Neural progenitor cell (in vitro differentiated cells): ENCODE measurements at regions not wholly inside any gene's neighbourhood (a gene's known extent, or its start where the extent isn't known, plus 50 kb on each side); places are given as distances from the start of the nearest gene placed in this dataset.

Experiments
- CTCF ChIP-seq: fragments of 200-600 bp; sonication (generic); IDR thresholded peaks from 2 replicates; pipeline ENCODE4 v1.5.1; 2017; ENCODE audit warnings: antibody characterized with exemption, mild to moderate bottlenecking
- EZH2 ChIP-seq: fragments of 200-600 bp; sonication (generic); IDR thresholded peaks from 2 replicates; pipeline ENCODE4 v1.6.1; 2017; ENCODE audit warnings: antibody characterized with exemption, mild to moderate bottlenecking, moderate library complexity

GRCh38 chr2:238691596-238692491 is 156.0 kb upstream of the TWIST2 start:
- TF ChIP-seq CTCF = no peak
- TF ChIP-seq EZH2 = no peak
